ENCODE measurements at regions not wholly inside any gene's neighbourhood (a gene's known extent, or its start where the extent isn't known, plus 50 kb on each side); places are given as distances from the start of the nearest gene placed in this dataset.

DNA sequence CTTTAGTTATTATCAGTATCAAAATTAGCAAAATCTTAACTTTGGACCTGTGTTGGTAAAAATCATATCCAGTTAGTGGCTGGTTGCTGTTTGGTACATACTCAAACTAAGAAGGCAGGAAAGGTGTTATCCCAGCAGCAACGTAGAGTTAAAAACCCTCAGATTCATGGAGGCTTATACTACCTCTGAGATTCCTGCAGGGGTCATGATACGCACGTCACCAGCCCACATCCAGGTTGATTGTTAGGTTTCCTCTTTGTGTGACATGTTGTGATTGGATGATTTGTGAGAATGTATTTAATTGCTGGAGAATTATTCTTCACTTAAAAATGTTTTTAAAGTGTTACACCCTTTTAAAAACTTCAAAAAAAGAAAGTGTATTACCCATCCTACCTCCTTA lies 423.3 kb upstream of the ADGRL2 start:
- H3K4me1 ChIP-seq (ENCODE audit: control insufficient read depth in 2 of 2, insufficient read depth in 2 of 2, low read length in 2 of 2) = no peaks in the 10 kb centered on the region
- H3K27ac ChIP-seq (ENCODE audit: low read depth in 2 of 2, low read length in 2 of 2) = no peak overlapping the region
- no peaks in the 10 kb centered on the region for H3K9me3 ChIP-seq (ENCODE audit: control insufficient read depth in 2 of 2, low read length in 2 of 2)
- H3K4me3 ChIP-seq (ENCODE audit: low read length in 2 of 2) = no peak overlapping the region
- no peaks in the 10 kb centered on the region for H3K36me3 ChIP-seq (ENCODE audit: control insufficient read depth in 2 of 2, insufficient read depth in 2 of 2, low read length in 2 of 2)
- no peak overlapping the region for H3K9ac ChIP-seq (ENCODE audit: low read depth in 1 of 2, low read length in 2 of 2)
- no peaks in the 10 kb centered on the region for H3K27me3 ChIP-seq (ENCODE audit: control insufficient read depth in 2 of 2, insufficient read depth in 2 of 2, low read length in 2 of 2)

DNA sequence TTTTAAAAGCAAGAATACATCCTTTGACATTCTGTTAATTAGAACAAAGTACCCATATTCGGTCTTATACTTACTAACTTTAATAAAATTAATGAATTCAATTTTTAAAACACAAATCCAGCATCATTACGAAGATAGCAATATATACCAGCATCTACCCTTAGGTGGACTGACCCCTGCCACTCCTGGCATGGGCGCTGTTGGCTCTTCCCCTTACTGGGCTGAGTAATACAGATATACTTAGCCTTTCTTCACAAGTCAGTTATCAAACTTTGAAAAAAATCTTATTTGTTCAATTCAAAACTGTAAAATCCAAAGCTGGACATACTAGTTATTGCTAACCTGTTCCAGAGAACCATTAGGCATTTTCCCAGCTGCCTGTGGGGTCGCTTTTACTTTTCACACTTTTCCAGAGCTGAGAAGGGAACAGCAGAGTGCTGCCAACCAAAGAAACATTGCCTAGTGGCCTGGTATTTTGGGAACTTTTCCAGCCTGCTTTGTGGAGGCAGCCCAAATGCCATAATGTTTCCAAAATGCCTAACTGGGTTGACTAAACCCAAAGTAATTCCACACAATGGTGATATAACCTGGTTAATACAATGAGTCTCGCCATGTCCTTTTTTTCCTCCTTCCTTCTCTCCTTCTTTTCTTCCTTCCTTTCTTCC lies 424.7 kb upstream of the ADGRL2 start:
- no peaks in the 10 kb centered on the region for H3K4me1 ChIP-seq (ENCODE audit: control insufficient read depth in 2 of 2, insufficient read depth in 2 of 2, low read length in 2 of 2)
- no peak overlapping the region for H3K9ac ChIP-seq (ENCODE audit: low read depth in 1 of 2, low read length in 2 of 2)
- no peaks in the 10 kb centered on the region for H3K9me3 ChIP-seq (ENCODE audit: control insufficient read depth in 2 of 2, low read length in 2 of 2)
- no peak overlapping the region for H3K27ac ChIP-seq (ENCODE audit: low read depth in 2 of 2, low read length in 2 of 2)
- H3K36me3 ChIP-seq (ENCODE audit: control insufficient read depth in 2 of 2, insufficient read depth in 2 of 2, low read length in 2 of 2) = no peaks in the 10 kb centered on the region
- no peak overlapping the region for H3K4me3 ChIP-seq (ENCODE audit: low read length in 2 of 2)
- no peaks in the 10 kb centered on the region for H3K27me3 ChIP-seq (ENCODE audit: control insufficient read depth in 2 of 2, insufficient read depth in 2 of 2, low read length in 2 of 2)

DNA sequence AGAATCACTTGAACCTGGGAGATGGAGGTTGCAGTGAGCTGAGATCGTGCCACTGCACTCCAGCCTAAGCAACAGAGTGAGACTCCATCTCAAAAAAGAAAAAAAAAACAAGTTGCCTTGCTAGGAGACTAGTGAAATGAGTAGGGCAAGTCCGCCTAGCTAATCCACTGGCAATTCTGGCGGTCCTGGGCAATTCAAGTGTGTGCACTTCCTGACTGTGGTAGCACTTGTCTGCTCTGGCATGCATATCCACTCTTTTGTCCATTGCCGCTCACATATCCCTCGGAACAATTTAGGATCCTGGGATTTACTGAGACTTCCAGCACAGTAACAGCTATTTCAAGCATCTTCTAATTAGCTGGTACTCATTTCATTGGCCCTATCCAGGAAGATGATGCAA lies 426.3 kb upstream of the ADGRL2 start:
- no peak overlapping the region for H3K4me3 ChIP-seq (ENCODE audit: low read length in 2 of 2)
- no peak overlapping the region for H3K9ac ChIP-seq (ENCODE audit: low read depth in 1 of 2, low read length in 2 of 2)
- no peaks in the 10 kb centered on the region for H3K4me1 ChIP-seq (ENCODE audit: control insufficient read depth in 2 of 2, insufficient read depth in 2 of 2, low read length in 2 of 2)
- H3K9me3 ChIP-seq (ENCODE audit: control insufficient read depth in 2 of 2, low read length in 2 of 2) = no peaks in the 10 kb centered on the region
- H3K27me3 ChIP-seq (ENCODE audit: control insufficient read depth in 2 of 2, insufficient read depth in 2 of 2, low read length in 2 of 2) = no peaks in the 10 kb centered on the region
- H3K27ac ChIP-seq (ENCODE audit: low read depth in 2 of 2, low read length in 2 of 2) = no peak overlapping the region
- no peaks in the 10 kb centered on the region for H3K36me3 ChIP-seq (ENCODE audit: control insufficient read depth in 2 of 2, insufficient read depth in 2 of 2, low read length in 2 of 2)

DNA sequence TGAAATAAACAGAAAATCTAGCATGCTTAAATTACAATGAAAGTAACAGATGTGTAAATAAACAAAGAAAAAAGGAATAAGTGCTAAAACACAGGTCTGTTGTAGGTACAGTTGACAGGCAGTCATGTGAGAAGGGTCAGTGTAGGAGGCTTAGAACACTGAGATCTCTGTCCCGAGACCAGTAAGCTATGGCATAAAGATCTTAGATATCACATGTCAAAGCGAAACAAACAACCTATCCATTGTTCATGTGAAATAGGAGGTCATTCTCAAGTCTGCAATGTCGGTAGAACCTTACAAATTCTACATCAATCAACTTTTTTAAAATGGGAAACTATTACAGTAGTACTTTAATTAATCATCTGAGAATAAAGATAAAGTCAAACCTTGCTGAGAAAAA lies 428.9 kb upstream of the ADGRL2 start:
- Histone ChIP-seq H3K9me3 (ENCODE audit: control insufficient read depth in 2 of 2, low read length in 2 of 2) (no peaks in the 10 kb centered on the region), H3K4me1 (ENCODE audit: control insufficient read depth in 2 of 2, insufficient read depth in 2 of 2, low read length in 2 of 2) (no peaks in the 10 kb centered on the region), H3K4me3 (ENCODE audit: low read length in 2 of 2) (no peak overlapping the region), H3K36me3 (ENCODE audit: control insufficient read depth in 2 of 2, insufficient read depth in 2 of 2, low read length in 2 of 2) (no peaks in the 10 kb centered on the region), H3K27me3 (ENCODE audit: control insufficient read depth in 2 of 2, insufficient read depth in 2 of 2, low read length in 2 of 2) (no peaks in the 10 kb centered on the region), H3K9ac (ENCODE audit: low read depth in 1 of 2, low read length in 2 of 2) (no peak overlapping the region), H3K27ac (ENCODE audit: low read depth in 2 of 2, low read length in 2 of 2) (no peak overlapping the region)

DNA sequence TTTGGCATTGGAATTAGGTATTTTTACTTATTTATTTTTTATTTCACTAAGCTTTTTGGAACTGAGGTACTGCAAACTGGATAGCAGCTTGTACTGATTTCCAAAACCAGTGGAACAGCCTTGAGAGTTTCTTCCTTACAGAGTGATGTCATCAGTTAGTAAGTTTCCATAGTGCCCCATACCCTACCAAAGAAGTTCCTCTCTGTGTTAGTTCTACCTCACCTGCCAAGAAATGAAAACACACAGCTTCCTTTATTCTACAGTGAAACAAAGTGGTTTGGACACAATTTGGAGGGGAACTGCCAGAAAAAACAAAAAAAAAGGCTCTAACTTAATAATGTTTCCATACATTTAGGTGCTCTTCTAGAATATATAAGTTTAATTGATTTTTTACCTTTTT lies 430.9 kb upstream of the ADGRL2 start:
- Histone ChIP-seq H3K27me3 (ENCODE audit: control insufficient read depth in 2 of 2, insufficient read depth in 2 of 2, low read length in 2 of 2) (no peaks in the 10 kb centered on the region), H3K36me3 (ENCODE audit: control insufficient read depth in 2 of 2, insufficient read depth in 2 of 2, low read length in 2 of 2) (no peaks in the 10 kb centered on the region), H3K9me3 (ENCODE audit: control insufficient read depth in 2 of 2, low read length in 2 of 2) (no peaks in the 10 kb centered on the region), H3K4me3 (ENCODE audit: low read length in 2 of 2) (no peak overlapping the region), H3K9ac (ENCODE audit: low read depth in 1 of 2, low read length in 2 of 2) (no peak overlapping the region), H3K27ac (ENCODE audit: low read depth in 2 of 2, low read length in 2 of 2) (no peak overlapping the region), H3K4me1 (ENCODE audit: control insufficient read depth in 2 of 2, insufficient read depth in 2 of 2, low read length in 2 of 2) (no peaks in the 10 kb centered on the region)

DNA sequence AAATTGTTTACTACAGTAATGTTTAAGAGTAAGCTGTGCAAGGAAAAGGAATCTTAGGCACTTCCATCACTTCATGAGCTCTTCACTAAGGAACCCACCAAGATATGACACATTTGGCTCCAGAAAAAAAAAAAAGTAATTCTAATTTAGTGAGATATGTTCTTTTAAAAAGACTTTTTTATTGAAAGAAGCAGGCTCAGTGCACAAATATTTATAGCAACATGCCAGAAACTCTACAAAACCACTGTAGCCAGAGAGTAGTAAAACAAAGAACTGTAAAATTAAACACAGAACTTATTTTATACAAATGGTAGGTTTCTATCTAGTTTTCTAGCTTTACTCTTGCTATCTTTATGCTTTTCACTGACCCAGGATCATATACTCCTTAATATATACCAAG lies 434.6 kb upstream of the ADGRL2 start:
- Histone ChIP-seq H3K4me3 (ENCODE audit: low read length in 2 of 2) (no peak overlapping the region), H3K9ac (ENCODE audit: low read depth in 1 of 2, low read length in 2 of 2) (no peak overlapping the region), H3K36me3 (ENCODE audit: control insufficient read depth in 2 of 2, insufficient read depth in 2 of 2, low read length in 2 of 2) (no peaks in the 10 kb centered on the region), H3K27me3 (ENCODE audit: control insufficient read depth in 2 of 2, insufficient read depth in 2 of 2, low read length in 2 of 2) (no peaks in the 10 kb centered on the region), H3K4me1 (ENCODE audit: control insufficient read depth in 2 of 2, insufficient read depth in 2 of 2, low read length in 2 of 2) (peaks cover 0 to 4% of the 10 kb centered on the region in 2 donors), H3K9me3 (ENCODE audit: control insufficient read depth in 2 of 2, low read length in 2 of 2) (no peaks in the 10 kb centered on the region), H3K27ac (ENCODE audit: low read depth in 2 of 2, low read length in 2 of 2) (no peak overlapping the region)

DNA sequence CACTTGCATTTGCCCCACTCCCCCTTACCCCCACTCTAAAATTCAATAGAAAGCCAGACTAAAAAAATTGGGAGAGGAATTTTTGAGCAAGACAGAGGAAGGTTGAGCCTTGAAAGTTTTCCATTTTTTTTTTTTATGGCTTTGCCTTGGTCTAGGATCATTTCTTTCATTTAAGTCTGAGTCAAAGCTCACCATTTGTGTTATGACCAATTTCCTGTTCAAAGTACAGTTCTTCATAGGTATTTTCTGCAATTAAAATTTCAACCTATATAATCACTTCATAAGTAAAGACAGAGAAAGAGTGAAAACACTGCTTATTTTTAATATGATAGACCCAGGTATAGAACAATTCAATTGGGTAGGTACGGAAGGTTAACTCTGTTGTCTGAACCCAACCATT lies 436.6 kb upstream of the ADGRL2 start:
- Histone ChIP-seq H3K4me1 (ENCODE audit: control insufficient read depth in 2 of 2, insufficient read depth in 2 of 2, low read length in 2 of 2) (peaks cover 0 to 4% of the 10 kb centered on the region in 2 donors), H3K9me3 (ENCODE audit: control insufficient read depth in 2 of 2, low read length in 2 of 2) (no peaks in the 10 kb centered on the region), H3K9ac (ENCODE audit: low read depth in 1 of 2, low read length in 2 of 2) (no peak overlapping the region), H3K36me3 (ENCODE audit: control insufficient read depth in 2 of 2, insufficient read depth in 2 of 2, low read length in 2 of 2) (no peaks in the 10 kb centered on the region), H3K27me3 (ENCODE audit: control insufficient read depth in 2 of 2, insufficient read depth in 2 of 2, low read length in 2 of 2) (no peaks in the 10 kb centered on the region), H3K27ac (ENCODE audit: low read depth in 2 of 2, low read length in 2 of 2) (no peak overlapping the region), H3K4me3 (ENCODE audit: low read length in 2 of 2) (no peak overlapping the region)

DNA sequence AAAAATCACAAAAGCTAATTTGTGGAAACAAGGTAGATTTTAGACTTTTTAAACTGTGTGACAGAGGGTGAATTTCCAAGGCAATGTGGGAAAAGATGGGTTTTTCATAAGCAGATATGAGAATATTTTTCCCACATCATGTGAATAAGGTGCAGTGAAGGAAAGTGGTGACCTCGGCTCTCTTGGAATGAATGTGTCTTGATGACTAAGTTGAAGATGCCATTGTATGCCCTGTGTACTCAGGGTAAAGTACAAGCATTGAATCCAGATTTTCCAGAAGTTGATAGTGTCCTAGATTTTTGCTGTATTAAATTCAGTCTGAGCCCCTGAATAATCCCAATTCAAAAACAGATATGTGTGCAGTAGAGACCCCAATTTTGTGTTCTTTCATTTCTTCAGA lies 442.6 kb upstream of the ADGRL2 start:
- Histone ChIP-seq H3K4me3 (ENCODE audit: low read length in 2 of 2) (no peak overlapping the region), H3K27ac (ENCODE audit: low read depth in 2 of 2, low read length in 2 of 2) (no peak overlapping the region), H3K4me1 (ENCODE audit: control insufficient read depth in 2 of 2, insufficient read depth in 2 of 2, low read length in 2 of 2) (no peaks in the 10 kb centered on the region), H3K27me3 (ENCODE audit: control insufficient read depth in 2 of 2, insufficient read depth in 2 of 2, low read length in 2 of 2) (no peaks in the 10 kb centered on the region), H3K9ac (ENCODE audit: low read depth in 1 of 2, low read length in 2 of 2) (no peak overlapping the region), H3K9me3 (ENCODE audit: control insufficient read depth in 2 of 2, low read length in 2 of 2) (no peaks in the 10 kb centered on the region), H3K36me3 (ENCODE audit: control insufficient read depth in 2 of 2, insufficient read depth in 2 of 2, low read length in 2 of 2) (no peaks in the 10 kb centered on the region)

DNA sequence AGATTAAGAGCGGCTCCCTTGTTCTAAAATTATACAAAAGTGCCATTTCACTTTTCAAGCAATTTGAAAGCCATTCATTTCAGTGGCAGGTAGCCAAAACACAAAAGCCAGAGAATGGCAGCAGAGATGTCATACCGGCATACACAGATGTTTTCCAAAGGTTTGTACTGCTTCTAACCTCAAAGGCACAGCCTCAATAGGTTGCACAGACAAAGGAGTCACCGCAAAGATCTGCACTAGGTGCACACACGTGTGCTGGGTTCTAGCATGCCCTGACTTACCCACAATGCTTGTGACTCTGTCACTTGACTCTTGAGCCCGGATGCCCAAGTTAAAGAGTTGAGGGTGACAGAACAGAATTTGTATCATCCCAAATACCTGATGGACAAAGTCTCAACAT lies 448.9 kb upstream of the ADGRL2 start:
- Histone ChIP-seq H3K9ac (ENCODE audit: low read depth in 1 of 2, low read length in 2 of 2) (no peak overlapping the region), H3K9me3 (ENCODE audit: control insufficient read depth in 2 of 2, low read length in 2 of 2) (no peaks in the 10 kb centered on the region), H3K4me3 (ENCODE audit: low read length in 2 of 2) (no peak overlapping the region), H3K27ac (ENCODE audit: low read depth in 2 of 2, low read length in 2 of 2) (no peak overlapping the region), H3K27me3 (ENCODE audit: control insufficient read depth in 2 of 2, insufficient read depth in 2 of 2, low read length in 2 of 2) (no peaks in the 10 kb centered on the region), H3K36me3 (ENCODE audit: control insufficient read depth in 2 of 2, insufficient read depth in 2 of 2, low read length in 2 of 2) (no peaks in the 10 kb centered on the region), H3K4me1 (ENCODE audit: control insufficient read depth in 2 of 2, insufficient read depth in 2 of 2, low read length in 2 of 2) (no peaks in the 10 kb centered on the region)

DNA sequence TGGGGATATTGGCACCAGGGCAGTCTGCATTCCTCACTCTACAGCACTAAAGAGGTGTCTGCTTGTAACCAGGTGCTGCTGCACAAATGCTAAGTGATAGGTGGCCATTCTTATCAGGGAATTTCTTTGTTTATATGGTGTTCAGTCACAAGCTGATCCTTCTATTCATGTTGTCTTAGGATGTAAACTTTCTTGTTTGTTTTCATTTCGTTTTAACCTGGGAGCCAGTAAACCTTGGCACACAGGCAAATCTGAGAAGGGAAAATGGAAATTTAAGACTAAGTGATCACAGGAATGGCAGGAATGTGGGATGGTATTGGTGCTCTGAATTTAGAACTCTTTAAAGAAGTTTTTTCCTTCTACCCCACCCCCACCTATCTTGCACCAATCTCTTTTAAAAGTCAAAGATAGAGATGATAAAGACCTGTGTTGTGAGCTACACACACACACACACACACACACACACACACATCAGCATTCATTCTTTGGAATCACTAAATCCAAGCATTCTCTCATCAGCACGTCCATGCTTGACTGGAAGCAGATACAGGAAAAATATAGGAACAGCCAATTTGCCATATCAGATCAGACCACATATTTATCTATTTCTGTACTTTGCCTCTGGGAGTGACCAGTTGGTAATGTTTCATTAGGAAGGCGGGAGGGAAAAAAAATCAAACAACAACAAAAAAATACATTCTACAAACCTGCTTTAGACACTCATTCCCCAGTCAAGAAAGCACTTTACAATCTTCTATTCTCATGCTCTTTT lies 451.4 kb upstream of the ADGRL2 start:
- no peak overlapping the region for H3K9ac ChIP-seq (ENCODE audit: low read depth in 1 of 2, low read length in 2 of 2)
- H3K27ac ChIP-seq (ENCODE audit: low read depth in 2 of 2, low read length in 2 of 2) = no peak overlapping the region
- H3K36me3 ChIP-seq (ENCODE audit: control insufficient read depth in 2 of 2, insufficient read depth in 2 of 2, low read length in 2 of 2) = no peaks in the 10 kb centered on the region
- H3K27me3 ChIP-seq (ENCODE audit: control insufficient read depth in 2 of 2, insufficient read depth in 2 of 2, low read length in 2 of 2) = no peaks in the 10 kb centered on the region
- H3K9me3 ChIP-seq (ENCODE audit: control insufficient read depth in 2 of 2, low read length in 2 of 2) = no peaks in the 10 kb centered on the region
- H3K4me3 ChIP-seq (ENCODE audit: low read length in 2 of 2) = no peak overlapping the region
- no peaks in the 10 kb centered on the region for H3K4me1 ChIP-seq (ENCODE audit: control insufficient read depth in 2 of 2, insufficient read depth in 2 of 2, low read length in 2 of 2)
